Loucy (cell line): ENCODE measurements at regions not wholly inside any gene's neighbourhood (a gene's known extent, or its start where the extent isn't known, plus 50 kb on each side); places are given as distances from the start of the nearest gene placed in this dataset.

Experiments
- CTCF ChIP-seq: fragments of 200-600 bp; sonication (generic); conservative IDR thresholded peaks from 2 replicates; pipeline ENCODE4 v1.5.1; 2014; ENCODE audit warnings: mild to moderate bottlenecking, antibody characterized with exemption, low read length
- EZH2phosphoT487 ChIP-seq: fragments of 200-600 bp; IDR thresholded peaks from 2 replicates; pipeline ENCODE4 v1.6.1; 2018; ENCODE audit warnings: antibody characterized with exemption, mild to moderate bottlenecking, moderate library complexity, borderline replicate concordance

GRCh38 chr5:158618256-158618655 lies 481.5 kb downstream of the EBF1 start:
- TF ChIP-seq CTCF = no peak
- TF ChIP-seq EZH2phosphoT487 = no peak
